NCI-H2029 treated with DMSO at 0.1 percent for 48 hours (cell line): ENCODE measurements at regions not wholly inside any gene's neighbourhood (a gene's known extent, or its start where the extent isn't known, plus 50 kb on each side); places are given as distances from the start of the nearest gene placed in this dataset.
"Not testable (repeated sequence)": the region's sequence is repeated elsewhere in the genome, so short reads cannot be mapped to it uniquely, and the experiment has no call there.

Experiments used
- DNase-seq: peaks from one replicate; lab custom pipeline; 2025; lab: John Stamatoyannopoulos, UW

DNA sequence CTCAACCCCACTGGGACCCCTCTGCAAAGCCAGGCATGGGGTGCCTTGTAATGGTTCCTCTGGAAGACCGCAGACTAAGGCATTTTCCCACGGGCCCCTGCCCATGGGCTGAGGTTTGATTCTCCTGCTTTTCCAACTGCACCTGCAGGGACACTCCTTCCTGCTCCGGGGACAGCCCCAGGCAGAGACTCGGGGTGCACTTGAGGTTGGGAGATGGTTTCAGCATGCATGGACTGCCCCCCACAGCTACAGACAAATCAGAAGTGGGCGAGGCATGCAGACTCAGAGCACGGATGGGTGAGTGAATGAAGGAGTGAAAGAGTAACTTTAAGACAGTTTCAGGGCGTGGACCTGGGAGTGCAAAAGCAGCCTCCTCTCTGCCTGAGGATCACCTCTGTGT lies 87.9 kb upstream of the RPL38 start:
- DNase-seq, result no peak

DNA sequence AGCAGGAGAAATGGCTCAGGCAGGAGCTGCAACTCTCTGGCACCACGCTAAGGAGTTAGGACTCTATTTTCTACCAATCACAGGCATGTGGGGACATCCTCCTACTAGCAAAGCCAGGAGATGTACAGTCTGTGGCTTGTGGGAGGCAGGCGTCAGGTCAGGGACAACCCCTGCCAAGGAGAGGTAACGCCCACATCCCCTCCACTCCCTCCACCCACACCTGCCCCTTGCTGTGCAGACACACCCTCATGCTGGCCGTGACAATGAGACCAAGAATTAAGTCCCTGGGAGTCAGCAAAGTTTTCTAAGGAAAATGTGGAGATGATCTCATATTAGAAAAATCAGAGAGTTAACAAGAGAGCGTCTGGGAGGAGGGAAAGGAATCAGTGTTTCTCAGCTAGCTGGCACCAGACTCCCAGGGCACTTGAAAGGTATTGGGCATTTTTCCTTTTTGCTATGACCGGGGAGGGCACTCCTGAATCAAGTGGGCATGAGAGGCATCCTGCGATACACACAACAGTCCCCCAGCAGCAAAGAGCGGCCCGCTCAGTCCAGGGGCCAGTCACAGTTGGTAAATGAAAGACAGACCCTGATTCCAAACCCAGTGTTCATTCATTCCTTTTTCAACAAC lies 87.3 kb upstream of the RPL38 start:
- no peak for DNase-seq

GRCh38 chr17:74117087-74117698 lies 86.3 kb upstream of the RPL38 start:
- DNase-seq, result no peak

- DNase-seq, result no peak
Measured at GRCh38 chr17:74117999-74118421, 85.5 kb upstream of the RPL38 start.

DNA sequence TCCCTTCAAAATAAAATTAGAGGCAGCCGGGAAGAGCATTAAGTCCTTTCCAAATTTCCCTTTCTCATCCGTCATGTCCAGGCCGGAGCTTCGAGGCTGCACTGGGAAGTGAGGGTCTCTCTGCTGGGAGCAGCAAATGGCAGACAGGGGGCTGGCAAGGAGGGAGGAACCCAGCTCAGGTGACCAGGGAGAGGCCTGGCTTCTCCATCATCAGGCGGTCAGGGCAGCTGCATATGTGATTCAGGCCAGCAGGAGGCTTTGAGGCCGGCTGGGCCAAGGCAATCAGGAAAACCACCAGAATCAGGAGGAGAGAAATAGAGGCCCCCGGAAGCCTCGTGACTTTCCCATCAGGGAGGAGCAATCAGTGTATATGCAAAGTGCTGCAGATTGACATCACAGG lies 85.0 kb upstream of the RPL38 start:
- no peak for DNase-seq

GRCh38 chr17:74119049-74119580 lies 84.4 kb upstream of the RPL38 start:
- no peak for DNase-seq

GRCh38 chr17:74119965-74120364 lies 83.5 kb upstream of the RPL38 start:
- no peak for DNase-seq

DNA sequence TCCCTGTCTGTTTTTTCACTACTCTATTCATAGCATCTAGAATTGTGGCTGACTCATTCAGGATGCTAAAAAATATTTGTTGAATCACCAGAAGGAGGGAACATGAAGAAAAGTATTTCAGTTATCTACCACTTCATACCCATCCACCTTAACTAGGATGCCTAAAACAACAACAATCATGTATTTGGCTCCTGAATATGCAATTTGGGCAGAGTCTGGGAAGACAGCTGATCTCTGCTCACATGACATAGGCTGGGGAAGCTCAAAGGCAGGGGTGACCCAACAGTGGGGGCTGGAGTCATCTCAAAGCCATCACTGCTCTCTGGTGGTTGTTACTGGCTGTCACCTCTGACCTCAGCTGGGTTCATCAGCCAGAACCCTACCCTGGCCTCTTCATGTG lies 80.1 kb upstream of the RPL38 start:
- DNase-seq, result no peak

- DNase-seq, result no peak
Measured at GRCh38 chr17:74123866-74124444, 79.5 kb upstream of the RPL38 start.

DNA sequence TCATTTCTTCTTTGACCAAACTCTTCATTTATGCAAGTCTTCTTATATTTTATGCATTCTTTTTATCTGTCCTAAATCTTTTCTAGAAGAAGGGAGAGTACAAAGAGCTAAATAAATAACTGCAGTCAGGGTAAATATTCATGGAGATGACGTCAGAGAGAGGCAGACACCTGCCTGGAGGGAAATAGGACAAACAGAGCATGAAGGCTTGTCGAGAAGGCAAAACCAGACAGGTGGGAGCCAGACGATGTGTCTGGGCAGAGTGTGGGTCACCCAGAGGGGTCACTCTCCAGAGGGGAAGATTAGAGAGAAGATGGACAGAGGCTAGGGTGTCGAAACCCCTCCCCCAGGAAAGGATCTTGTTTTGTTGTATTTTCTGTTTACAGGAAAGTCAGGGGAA lies 78.3 kb upstream of the RPL38 start:
- DNase-seq, result peak; percentile 60

DNA sequence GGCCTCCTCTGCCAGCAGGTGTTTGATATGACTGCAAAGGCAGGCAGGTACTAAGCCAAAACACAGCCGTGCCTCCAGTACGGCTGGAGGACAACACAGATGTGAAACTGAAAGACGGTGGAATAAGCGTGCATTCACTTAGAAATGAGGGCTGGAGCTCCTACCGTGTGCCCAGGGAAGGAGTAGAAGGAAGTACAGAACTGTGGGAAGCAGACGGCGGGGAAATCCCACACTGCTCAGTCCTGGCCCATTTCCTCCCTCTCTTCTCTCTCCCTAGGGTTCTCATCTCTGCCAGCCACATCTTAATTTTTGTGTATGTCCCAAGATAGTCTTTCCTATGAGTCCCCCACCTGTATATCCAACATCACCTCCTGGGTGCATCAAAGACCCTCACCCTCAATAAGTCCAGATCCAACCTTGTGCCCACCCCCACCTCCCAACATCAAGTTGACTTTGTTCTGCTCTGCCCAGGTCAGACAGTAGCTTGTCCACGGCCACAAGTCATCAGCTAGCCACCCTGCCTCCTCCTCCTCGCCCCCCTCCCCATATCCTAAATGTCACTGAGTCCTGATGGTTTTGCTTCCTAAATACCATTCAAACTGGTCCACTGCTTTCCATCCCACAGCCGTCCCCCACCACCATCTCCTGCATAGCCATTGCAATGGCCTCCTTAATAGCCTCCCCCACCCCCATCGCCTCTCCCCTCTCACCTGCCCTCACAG lies 77.1 kb upstream of the RPL38 start:
- peak; percentile 38 for DNase-seq

DNA sequence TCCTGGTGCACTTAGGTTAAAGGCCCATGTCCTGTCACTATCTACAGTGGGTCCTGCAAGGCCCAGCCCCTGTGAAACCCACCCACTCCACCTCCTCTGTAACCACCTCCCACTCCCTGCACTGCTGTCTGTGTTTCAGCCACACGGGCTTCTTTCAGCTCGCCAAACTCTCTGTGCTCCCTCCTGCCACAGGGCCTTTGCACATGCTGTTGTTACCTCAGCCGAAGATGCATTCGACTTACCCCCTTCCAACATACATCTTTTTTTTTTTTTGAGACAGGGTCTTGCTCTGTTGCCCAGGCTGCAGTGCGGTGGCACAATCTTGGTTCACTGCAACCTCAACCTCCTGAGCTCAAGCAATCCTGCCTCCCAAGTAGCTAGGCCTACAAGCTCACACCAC lies 76.5 kb upstream of the RPL38 start:
- no peak for DNase-seq

- no peak for DNase-seq
Measured at GRCh38 chr17:74128456-74129211, 74.8 kb upstream of the RPL38 start.

DNA sequence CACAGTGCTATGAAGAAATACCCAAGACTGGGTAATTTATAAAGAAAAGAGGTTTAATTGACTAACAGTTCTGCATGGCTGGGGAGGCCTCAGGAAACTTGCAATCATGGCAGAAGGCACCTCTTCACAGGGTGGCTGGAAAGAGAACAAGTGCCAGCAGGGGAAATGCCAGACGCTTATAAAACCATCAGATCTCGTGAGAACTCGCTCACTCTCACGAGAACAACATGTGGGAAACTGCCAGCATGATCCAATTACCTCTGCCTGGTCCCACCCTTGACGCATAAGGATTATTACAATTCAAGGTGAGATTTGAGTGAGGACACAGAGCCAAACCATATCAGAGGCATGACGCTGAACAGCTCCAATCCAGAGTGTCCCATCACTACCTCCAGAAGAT lies 73.7 kb upstream of the RPL38 start:
- not testable (repeated sequence) for DNase-seq

DNA sequence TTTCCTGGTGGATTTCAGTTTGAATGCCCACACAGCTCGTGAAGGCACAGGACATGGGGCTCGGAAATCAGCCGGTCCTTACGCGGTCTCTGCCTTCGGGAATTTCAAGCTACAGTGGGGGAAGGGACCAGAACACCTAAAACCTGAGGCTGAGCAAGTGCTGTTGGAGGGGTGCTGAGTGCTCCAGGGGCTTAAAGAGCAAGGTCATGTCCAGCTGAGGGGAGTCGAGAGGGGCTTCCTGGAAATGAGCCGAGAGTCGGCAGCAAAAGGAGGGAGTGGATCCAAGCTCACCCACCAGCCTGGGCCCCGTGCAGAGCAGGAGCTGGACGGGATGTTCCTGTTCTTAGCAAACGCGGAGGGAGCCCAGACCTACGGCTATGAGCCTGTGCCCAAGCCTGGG lies 73.2 kb upstream of the RPL38 start:
- no peak for DNase-seq

- DNase-seq, result no peak
Measured at GRCh38 chr17:74130841-74131240, 72.6 kb upstream of the RPL38 start.

- no peak for DNase-seq
Measured at GRCh38 chr17:74132354-74132753, 71.1 kb upstream of the RPL38 start.

DNA sequence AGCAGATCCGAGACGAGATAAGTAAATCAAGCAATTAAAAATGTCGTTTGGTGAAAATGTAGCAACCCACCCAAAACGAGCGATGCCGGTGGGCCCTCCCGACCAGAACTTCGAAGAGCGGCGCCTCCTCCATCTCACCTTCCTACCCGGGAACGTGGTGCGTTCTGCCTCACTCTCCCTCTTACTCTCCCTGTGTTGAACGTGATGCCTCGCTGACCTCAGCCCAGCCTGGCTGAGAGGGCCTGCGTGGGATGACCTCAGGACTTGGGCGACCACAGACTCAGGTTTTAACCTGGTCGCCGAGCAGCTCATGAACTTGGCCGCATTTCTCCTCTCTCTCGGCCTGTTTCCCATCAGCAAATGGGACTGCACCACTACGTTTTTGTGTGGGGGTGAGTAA lies 69.7 kb upstream of the RPL38 start:
- DNase-seq, result no peak

GRCh38 chr17:74134234-74134633 lies 69.2 kb upstream of the RPL38 start:
- DNase-seq, result not testable (repeated sequence)

DNA sequence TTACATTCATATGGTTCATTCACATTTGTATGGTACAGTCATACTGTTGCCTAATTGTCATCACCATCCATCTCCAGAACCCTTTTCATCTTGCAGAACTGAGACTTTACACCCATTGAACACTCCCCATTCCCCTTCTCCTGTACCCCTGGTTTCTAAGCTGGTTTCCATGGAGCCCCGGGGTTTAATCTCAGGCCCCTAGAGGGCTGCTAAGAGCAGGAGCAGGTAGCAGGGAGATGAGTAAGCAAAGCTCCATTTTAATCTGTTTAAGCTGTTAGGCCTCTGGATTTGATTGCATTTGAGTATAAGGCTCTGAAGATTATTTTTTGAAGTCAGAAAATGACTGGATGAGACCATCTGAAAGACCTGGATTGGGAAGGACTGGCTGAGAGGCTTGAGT lies 68.5 kb upstream of the RPL38 start:
- no peak for DNase-seq

DNA sequence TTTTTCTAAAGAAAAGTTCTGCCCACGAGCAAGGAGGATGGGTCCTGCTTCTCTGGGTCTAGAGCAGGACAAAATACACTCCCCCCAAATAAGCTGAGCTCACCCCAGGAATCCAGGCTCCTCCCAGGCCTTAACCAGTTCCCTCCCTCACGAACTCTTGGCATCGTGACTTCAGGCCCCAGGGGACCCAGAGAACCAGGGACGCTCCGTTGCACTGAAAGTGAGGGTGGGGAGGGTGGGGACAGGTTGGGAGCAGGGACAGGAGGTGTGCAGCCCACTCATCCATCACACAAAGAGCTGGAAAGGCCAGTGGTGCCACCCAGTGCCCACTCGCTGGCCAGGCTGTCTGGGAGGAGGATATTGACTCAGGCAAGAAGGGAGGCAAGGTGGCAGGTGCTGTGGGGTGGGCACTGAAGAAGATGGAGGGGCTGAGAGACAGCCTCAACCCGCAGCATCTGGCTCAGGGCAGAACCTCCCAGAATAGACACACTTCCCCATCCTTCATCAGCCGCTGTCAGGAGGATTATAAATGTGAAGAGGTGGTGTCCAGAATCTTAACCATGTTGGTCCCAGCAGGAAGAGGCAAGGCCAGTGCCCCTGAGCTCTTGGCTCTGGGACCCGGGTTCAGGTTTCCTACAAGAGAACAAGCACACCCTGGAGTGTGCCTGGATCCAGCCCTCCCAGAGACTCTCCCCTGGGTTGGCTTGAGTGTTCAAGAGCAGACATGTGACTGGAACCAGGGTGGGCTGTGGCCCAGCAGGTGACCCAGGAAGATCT lies 67.9 kb upstream of the RPL38 start:
- DNase-seq, result no peak
